Renal cortex interstitium (tissue), 11 donors: ENCODE measurements at regions not wholly inside any gene's neighbourhood (a gene's known extent, or its start where the extent isn't known, plus 50 kb on each side); places are given as distances from the start of the nearest gene placed in this dataset.

Experiments used
- DNase-seq, 11 donors: peaks; one replicate each; pipeline ENCODE4 v3.0.0-alpha.2; 2013; ENCODE audit warnings: low read depth in 9 of 11, low spot score in 4 of 11; ENCODE audit errors: extremely low read depth in 1 of 11

- DNase-seq = no peak
These were observed 303.2 kb upstream of the UBE2E3 start for GRCh38 chr2:180677200-180677599.

DNA sequence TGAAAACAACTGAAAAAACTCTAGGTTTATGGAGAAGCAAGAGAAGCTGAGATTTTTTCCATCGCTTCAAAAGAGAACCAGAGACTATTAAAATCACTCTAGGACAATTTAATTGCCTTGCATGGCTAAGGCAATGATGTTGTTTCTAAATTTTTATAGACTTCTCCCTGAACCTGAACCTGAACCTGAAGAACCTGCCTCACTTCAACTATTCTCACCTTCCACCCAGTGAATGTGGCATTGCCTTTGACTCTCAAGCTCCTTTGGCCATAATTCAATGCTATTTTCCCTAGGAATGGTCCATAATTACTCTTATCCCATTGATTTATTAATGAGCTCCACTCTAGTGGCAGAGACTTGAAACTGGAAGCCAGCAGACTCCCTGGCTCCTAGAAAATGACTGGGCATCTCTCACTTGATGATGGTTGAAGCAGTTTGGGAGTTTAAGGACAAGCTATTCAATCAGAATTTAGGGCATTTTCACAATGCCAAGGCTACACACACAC, 303.8 kb upstream of the UBE2E3 start:
- DNase-seq = peak in 1 of 11 donors; percentile 34

- no peak for DNase-seq
These were observed 305.2 kb upstream of the UBE2E3 start for GRCh38 chr2:180675170-180675569.

DNA sequence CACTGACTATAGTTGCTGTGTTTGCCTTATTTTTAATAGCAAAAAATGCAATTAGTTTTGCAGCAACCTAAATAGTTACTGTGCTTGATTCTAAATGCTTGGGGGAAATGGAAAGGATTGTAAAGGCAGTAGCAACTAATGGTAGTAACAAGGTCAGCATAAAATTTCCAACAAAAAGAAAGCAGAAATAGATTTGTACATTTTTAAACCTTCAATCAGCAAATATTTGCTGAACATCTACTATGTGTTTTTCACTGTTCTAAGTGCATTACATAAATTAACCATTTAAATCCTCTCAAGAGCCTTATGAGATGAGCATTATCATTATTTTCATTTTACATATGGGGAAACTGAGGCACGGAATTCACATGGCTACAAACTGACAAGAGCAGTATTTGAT, 308.0 kb upstream of the UBE2E3 start:
- no peak for DNase-seq

DNA sequence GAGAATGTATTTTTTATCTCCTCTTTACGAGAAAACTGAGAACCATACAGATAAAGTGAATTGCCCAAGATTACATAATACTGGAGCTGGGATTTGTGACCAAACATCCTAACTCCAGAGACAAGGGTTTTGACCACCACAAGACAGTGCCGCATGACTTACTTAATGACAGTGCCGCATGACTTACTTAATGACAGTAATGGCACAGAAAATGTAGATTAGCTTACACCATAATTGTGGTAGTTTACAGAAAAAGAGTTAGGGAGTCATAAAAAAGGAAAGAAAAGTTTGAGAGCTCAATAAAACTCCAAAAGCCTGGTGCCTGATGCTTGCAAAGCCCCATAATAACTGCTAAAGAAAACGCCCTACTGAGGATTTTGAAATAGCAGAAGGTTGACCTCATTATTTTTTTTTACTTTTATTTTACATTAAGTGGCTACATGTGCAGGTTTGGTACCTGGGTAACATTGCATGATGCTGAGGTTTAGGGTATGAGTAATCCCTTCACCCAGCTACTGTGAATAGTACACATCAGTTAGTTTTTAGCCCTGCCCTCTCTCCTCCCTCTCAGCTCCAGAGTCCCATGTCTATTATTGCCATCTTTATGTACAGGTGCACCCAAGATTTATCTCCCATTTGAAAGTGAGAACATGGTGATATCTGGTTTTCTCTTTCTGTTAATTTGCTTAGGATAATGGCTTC, 310.0 kb upstream of the UBE2E3 start:
- DNase-seq = no peak

- DNase-seq = peak in 2 of 11 donors; percentile 45 to 51
These were observed 311.4 kb upstream of the UBE2E3 start for GRCh38 chr2:180669016-180669415.

- DNase-seq = no peak
These were observed 315.9 kb upstream of the UBE2E3 start for GRCh38 chr2:180664507-180664906.

GRCh38 chr2:180662941-180663471, 317.4 kb upstream of the UBE2E3 start:
- no peak for DNase-seq

DNA sequence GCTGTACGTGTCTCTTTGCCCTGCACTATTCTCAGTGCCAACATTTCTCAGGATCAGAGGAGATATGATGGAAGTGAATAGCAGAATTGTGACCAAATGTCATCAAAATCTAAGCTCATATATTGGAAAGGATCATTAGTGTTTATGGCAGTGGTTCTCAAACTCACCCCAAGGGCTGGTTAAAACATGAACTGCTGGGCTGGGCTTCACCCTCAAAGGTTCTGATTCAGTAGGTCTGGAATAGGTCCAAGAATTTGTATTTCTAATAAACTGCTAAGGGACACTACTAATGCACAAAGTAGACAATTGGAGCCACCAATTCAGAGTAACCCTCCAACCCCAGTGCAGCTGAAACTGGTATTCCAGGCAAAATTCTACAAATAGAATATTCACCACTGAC, 317.9 kb upstream of the UBE2E3 start:
- no peak for DNase-seq

- no peak for DNase-seq
These were observed 318.7 kb upstream of the UBE2E3 start for GRCh38 chr2:180661686-180662030.

- DNase-seq = no peak
These were observed 319.3 kb upstream of the UBE2E3 start for GRCh38 chr2:180660881-180661685.

DNA sequence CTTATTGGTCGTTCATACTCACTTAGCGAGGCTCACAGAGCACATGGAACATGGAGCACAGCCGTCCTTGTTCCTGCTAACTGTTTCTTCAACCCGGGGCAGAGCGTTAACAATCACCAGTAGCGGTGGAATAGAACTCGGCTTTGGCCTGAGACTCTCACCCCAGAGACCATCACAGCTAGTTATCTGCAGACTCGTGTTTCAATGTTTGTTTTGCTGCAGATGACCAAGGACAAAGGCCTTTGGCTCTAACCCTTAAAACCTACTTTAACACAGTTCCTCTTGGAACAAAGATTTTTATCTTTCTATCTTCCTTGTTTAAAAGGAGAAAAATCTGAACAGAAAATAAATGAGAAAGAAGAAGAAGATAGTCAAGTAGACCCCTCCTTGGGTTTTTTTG, 320.2 kb upstream of the UBE2E3 start:
- DNase-seq = no peak

- DNase-seq = no peak
These were observed 323.4 kb upstream of the UBE2E3 start for GRCh38 chr2:180657054-180657453.

DNA sequence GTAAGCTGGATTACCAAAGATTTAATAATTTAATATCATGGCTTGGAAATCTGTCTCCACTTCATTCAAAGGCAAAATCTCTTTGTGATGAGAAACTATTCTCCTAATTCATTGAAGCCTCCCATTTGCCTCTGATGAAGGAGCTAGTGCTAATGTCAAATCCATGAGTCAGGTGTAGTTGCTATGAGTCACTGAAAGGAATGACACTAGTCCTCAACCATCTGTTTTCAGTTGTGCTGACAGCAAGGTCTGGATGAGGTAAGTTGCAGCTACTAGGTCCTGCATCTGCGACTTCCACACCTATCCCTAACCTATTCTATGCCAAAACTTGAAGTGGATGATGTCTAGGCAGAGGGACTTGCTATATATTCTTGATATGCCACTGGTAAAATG, 324.0 kb upstream of the UBE2E3 start:
- no peak for DNase-seq

- no peak for DNase-seq
These were observed 324.5 kb upstream of the UBE2E3 start for GRCh38 chr2:180655842-180656454.

- no peak for DNase-seq
These were observed 325.0 kb upstream of the UBE2E3 start for GRCh38 chr2:180655393-180655792.

DNA sequence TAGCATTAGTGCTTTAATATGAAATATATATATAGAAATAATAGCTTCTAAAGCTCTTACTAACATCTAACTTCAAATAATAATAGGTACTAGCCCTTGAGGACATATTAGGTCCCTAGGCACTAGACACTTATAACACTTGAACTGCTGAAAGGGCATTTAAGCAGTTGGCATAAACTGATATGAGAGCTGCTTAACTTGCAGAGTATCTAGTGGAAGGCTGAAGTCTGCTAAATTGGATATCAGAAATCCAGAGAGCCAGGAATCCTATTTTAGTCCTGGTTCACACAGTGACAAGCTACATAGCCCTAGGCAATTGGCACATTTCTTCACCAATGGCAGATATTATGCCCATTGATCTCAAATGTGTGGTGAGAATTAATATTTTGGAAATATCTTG, 326.9 kb upstream of the UBE2E3 start:
- no peak for DNase-seq

DNA sequence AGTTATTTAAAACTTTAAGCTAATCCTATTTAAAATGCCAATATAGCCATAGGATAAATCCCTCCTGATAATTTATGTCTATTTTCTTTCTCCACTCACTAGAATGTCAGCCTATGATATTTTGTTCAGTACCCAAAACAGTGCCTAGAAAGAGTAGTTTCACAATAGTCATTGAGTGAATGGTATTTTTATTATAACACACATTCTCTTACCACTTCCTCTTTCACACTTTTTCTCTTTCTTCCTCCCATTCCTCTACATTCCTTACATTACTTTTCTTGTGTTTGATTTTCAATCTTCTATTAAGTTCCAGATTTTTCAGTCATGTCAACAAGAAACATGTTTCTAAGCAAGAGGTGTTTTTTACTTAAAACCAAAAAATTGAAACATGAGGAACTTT, 327.6 kb upstream of the UBE2E3 start:
- DNase-seq = no peak

- DNase-seq = no peak
These were observed 328.8 kb upstream of the UBE2E3 start for GRCh38 chr2:180651596-180651995.

GRCh38 chr2:180647621-180648020, 332.8 kb upstream of the UBE2E3 start:
- no peak for DNase-seq
